HG02870 (cell line): ENCODE measurements at regions not wholly inside any gene's neighbourhood (a gene's known extent, or its start where the extent isn't known, plus 50 kb on each side); places are given as distances from the start of the nearest gene placed in this dataset.
"Not testable (repeated sequence)": the region's sequence is repeated elsewhere in the genome, so short reads cannot be mapped to it uniquely, and the experiment has no call there.

Experiments used
- ATAC-seq: cut with Tn5 transposase; IDR thresholded peaks from one replicate; pipeline ENCODE4 v1.9.1; 2021; ENCODE audit warnings: mild to moderate bottlenecking, moderate library complexity; ENCODE audit not compliant: unreplicated experiment

- not testable (repeated sequence) for ATAC-seq
These were observed 269.9 kb upstream of the PLPP4 start for GRCh38 chr10:120187168-120187567.

- no peak for ATAC-seq
These were observed 268.1 kb upstream of the PLPP4 start for GRCh38 chr10:120188950-120189349.

DNA sequence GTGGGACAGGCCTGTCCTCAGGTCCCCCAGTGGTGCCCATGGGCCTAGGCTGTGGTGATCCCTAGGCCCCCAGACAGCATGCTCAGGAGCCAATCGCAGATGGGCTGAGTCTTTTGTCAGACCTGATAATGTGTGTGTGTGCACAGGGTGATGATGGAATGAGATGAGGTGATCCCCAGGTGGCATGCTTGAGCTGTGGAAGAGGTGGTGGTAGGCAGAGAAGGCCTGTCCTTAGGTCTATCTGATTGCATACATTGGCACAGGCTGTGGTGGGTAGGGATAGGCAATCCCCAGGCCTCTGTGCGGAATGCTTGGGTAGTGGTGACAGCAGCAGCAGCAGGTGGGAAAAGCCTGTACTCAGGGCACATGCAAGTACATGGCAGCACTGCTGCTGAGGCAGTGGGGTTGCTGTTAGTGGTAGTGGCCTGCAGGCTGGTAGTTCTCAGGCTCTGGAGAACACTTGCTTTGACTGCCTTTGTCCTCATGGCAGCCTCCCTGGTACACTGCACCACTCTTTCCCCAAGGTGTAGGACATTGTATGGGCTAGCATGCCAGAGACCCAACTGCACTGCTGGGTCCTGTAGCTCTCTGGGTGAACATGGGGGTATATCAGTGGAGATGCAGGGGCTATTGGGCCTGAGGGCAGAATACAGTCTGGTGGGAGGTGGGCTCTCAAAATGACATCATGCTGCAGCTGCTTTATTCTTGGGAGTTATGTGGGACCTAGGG is 260.9 kb upstream of the PLPP4 start:
- ATAC-seq: no peak

DNA sequence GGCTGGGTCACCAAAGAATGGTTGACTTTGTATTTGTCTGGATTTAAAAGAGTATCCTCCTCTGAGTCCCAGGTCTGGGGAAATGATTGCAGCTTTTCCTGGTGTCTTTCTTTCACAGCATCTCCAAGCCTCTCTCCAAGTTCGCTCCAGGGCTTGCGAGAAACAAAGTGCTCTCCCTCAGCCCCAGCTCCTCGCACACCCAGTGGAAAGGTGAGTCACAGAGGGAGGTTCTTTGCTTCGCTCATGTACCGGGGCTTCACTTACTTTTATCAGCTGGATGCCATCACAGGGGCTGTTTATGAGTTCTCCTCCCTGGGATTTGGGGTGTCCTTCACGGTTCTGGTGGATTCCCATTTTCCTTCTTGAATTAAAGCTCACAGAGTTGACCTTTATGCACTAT is 252.2 kb upstream of the PLPP4 start:
- ATAC-seq: no peak

DNA sequence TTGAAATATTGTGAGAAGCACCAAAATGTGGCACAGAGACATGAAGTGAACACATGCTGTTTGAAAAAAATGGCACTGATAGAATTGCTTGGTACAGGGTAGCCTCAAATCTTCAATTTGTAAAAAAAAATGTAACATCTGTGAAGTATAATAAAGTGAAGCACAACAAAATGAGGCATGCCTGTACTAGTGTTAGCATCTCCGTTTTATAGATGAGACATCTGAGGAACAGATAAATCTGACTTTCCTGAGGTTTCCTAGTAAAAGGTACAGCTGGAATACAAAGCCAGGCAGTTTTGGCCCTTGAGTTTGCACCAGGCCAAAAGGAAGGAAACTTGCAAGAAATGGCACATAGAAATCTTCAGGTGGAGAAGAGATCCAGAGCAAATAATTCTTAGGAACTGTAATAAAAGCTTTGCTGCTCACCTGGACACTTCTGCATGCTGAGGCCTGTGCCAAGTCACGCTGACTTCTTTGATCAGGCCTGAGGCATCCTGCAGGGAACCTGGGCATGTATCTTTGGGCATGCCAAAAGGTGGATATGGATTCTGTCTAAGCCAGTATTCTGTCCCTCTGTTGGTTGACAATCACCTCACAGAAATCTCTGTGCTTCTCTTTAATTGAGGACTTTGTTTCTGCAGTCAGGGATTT is 251.5 kb upstream of the PLPP4 start:
- no peak for ATAC-seq

- no peak for ATAC-seq
These were observed 248.5 kb upstream of the PLPP4 start for GRCh38 chr10:120208488-120208887.

DNA sequence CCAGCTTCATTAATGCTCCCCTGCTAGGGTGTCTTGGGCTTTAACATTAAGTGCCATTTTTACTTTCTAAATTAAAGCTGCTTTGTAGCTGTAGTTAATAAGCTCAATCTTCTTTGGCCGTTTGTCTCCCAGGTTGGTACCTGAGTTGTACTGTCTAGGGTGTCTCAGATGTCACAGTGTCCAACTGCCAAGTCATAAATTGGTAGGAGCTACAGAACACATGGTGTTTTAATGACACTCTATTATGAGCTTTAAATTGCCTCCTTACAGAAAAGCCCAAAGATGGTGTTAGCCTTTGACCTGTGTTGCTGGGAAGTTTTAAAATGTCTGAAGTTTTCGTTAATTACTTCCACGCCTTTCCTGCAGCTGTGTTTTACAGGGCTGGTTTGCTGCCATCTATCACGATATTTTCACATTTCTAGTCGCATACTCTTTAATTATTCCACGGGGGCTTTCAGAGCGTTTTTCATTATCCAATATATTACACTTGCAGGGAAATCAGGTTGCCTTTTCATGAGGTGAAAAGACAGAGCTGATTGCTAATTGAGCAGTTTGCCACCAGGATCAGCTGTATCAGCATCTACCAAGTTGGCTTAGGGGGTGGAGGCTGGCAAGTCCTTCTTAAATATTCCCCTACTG is 247.8 kb upstream of the PLPP4 start:
- ATAC-seq: no peak

DNA sequence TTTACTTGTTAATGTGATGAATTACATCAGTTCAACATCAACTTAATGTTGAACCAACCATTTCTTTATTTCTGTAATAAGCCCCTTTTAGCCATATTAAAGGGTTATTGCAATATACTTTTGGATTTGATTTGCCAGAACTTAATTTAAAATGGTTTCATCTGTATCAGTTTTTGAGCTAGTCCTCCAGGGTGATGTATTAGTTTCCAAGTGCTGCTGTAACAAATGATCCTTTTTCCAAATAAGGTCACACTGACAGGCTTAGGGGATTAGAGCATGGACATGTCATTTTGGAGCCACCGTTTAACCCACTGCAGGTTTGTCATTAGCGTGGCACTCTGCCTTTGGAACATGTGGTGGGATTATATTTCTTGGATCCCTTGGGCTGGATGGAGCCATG is 244.8 kb upstream of the PLPP4 start:
- ATAC-seq: no peak

- not testable (repeated sequence) for ATAC-seq
These were observed 243.7 kb upstream of the PLPP4 start for GRCh38 chr10:120213283-120213682.

- no peak for ATAC-seq
These were observed 239.3 kb upstream of the PLPP4 start for GRCh38 chr10:120217736-120218135.

DNA sequence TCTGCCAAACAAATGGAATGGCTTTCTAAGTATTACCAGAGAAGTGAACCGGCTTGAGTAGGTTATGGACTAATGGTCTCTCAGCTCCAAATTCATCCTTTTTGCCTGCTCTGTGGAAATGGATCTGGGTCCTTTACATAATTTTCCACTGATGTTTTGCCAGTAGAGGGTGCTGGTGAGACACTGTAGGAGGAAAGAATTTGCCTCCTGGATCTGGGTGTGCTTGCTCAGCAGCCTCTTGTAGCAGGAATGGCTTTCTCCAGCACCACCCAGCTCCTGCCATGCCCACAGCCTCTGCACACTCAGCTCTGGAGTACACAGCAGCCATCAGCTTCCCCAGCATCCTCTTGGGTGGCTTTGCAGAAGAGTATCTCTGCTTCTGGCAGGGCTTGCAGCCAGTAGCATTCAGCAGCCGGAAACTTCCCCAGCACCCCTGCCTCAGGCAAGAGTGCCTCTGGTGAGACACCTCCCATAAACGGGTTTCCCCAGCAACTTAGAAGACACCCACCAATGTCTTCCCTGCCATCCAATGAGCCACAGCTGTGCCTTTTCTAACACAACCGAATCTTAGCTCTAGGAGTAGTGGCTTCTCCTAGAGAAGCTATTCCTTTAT is 235.0 kb upstream of the PLPP4 start:
- no peak for ATAC-seq

DNA sequence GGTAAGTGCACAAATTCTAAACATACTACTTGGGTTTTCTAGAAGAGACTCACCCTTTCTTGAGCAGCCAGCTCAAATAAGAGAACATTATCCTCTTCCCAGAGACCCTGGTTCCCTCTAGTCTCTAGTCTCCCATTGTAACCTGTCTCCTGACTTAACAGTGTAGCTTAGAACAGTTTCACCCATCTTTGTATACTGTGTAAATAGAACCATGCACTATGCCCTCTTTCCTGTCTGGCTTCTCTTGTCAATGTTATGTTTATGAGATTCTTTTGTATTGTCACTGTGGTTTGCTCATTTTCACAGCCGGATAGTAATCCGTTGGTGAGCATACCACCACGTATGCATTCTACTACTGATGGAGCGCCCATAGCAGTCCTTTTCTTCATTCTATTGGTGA is 227.4 kb upstream of the PLPP4 start:
- no peak for ATAC-seq

DNA sequence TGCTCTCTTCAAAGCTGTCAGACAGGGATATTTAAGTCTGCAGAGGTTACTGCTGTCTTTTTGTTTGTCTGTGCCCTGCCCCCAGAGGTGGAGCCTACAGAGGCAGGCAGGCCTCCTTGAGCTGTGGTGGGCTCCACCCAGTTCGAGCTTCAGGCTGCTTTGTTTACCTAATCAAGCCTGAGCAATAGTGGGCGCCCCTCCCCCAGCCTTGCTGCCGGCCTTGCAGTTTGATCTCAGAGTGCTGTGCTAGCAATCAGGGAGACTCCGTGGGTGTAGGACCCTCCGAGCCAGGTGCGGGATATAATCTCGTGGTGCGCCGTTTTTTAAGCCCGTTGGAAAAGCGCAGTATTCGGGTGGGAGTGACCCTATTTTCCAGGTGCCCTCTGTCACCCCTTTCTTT is 217.3 kb upstream of the PLPP4 start:
- ATAC-seq: not testable (repeated sequence)

DNA sequence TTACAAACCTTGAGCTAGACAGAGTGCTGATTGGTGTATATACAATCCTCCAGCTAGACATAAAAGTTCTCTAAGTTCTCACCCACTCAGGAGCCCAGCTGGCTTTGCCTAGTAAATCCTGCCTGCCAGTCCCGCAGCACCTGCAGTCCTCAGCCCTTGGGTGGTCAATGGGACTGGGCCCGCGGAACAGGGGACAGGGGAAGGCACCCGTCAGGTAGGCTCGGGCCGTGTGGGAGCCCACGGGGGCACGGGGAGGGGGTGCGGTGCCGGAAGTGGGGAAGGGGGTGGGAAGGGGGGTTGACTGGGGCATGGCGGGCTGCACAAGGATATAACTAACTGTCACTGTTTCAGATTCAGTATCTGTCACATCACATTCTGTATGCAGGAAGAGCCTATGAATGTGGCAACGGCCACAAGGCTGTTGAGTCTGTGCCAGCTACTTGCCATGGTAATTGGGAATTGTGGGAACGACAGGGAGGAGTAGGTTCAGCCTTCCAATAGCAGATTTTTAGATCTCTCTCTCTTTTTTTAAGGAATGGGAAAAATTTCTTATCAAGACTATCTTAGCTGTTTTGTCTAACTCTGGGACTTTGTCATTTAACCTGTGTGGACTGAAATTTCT is 205.1 kb upstream of the PLPP4 start:
- ATAC-seq: no peak

DNA sequence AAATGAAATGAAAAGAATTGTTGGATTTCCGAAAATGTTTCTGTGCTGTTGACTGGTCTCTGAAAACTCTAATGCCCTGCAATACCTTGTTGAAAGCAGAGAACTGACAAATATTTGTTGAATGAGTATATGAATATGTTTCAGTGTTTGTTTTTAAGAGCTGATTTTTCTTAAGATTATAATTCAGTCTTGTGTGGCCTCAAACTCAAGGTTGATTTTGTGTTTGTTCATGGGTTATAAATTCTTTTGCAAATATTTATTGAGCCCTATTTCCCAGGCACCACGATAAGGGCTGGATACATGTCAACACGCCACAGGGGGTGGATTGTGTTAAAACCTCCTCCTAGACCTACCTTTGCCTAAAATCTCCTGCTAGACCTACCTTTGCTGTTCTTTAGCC is 203.9 kb upstream of the PLPP4 start:
- ATAC-seq: no peak

DNA sequence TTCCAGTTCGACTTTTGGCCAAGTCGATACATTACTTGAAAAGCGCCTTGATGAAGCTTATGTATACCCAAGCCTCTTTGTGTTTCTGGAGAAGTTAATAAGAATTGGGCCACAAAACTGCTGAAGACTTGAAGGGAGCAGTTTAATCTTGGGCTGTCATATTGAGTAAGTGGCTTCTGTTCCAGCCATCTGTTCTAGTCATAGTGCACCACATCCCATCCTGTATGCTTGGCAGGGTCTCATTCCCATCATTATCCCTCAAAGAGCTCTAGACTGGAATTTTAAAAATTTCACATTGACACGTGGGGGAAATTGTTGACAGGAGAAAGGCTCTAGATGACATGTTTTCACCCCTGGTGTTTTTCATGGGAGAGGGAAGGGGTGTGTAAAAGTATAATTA is 196.6 kb upstream of the PLPP4 start:
- ATAC-seq: no peak

GRCh38 chr10:120262857-120263547 is 194.0 kb upstream of the PLPP4 start:
- no peak for ATAC-seq

- ATAC-seq: no peak
These were observed 191.0 kb upstream of the PLPP4 start for GRCh38 chr10:120266022-120266421.

GRCh38 chr10:120270906-120271305 is 186.1 kb upstream of the PLPP4 start:
- no peak for ATAC-seq

DNA sequence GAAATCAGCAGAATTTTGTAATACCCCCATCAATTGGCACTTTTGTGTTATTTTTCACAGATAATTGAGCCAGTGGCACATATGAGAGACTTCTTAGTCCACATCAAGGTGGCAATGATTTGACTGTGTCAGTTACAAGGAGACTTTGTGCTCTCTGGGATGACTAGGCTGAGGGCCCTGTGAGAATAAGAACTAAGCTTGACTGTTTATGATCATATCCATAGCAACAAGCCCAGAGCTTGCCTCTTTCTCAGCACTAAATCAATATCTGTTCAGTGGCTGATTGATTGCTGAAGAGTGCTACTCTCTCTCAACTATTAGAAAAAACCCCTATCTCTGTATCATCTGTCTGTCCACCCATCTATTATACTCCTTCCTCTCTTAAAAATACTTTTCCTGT is 185.3 kb upstream of the PLPP4 start:
- no peak for ATAC-seq

GRCh38 chr10:120272350-120272749 is 184.7 kb upstream of the PLPP4 start:
- ATAC-seq: no peak
